Ovary (tissue), 3 donors: ENCODE measurements at regions not wholly inside any gene's neighbourhood (a gene's known extent, or its start where the extent isn't known, plus 50 kb on each side); places are given as distances from the start of the nearest gene placed in this dataset.

Experiments
- CTCF ChIP-seq, 3 donors: fragments of 450-650 bp in 2 of 3; fragments of 200-600 bp in 1 of 3; IDR thresholded peaks; one replicate each; pipeline versions ENCODE4 v1.5.1 to v1.8.0; 2016 to 2022; ENCODE audit warnings: antibody characterized with exemption in 3 of 3, mild to moderate bottlenecking in 1 of 3
- EP300 ChIP-seq: sonication (generic); formaldehyde crosslinking; IDR thresholded peaks from one replicate; pipeline ENCODE4 v1.6.1; 2017; ENCODE audit warnings: antibody characterized with exemption
- POLR2A ChIP-seq: fragments of 450-650 bp; IDR thresholded peaks from one replicate; pipeline ENCODE4 v1.6.1; 2017; ENCODE audit warnings: antibody characterized with exemption, mild to moderate bottlenecking, moderate library complexity
- donor health status: DM: no; HTN: no; CAD: no.

- no peak for TF ChIP-seq CTCF (IDR thresholded peaks at IDR 0.05)
- TF ChIP-seq POLR2A: no peak
- no peak for TF ChIP-seq EP300
These were observed 126.5 kb upstream of the CITED2 start for GRCh38 chr6:139500977-139501376.
